ENCODE measurements at regions not wholly inside any gene's neighbourhood (a gene's known extent, or its start where the extent isn't known, plus 50 kb on each side); places are given as distances from the start of the nearest gene placed in this dataset.
"Not testable (repeated sequence)": the region's sequence is repeated elsewhere in the genome, so short reads cannot be mapped to it uniquely, and the experiment has no call there.

GRCh38 chr6:27772261-27773001 lies 139.8 kb downstream of the OR2B2 start:
- peak; percentile 87 for DNase-seq (ENCODE audit: low read depth)

GRCh38 chr6:27771235-27771634 lies 141.0 kb downstream of the OR2B2 start:
- no peak for DNase-seq (ENCODE audit: low read depth)

DNA sequence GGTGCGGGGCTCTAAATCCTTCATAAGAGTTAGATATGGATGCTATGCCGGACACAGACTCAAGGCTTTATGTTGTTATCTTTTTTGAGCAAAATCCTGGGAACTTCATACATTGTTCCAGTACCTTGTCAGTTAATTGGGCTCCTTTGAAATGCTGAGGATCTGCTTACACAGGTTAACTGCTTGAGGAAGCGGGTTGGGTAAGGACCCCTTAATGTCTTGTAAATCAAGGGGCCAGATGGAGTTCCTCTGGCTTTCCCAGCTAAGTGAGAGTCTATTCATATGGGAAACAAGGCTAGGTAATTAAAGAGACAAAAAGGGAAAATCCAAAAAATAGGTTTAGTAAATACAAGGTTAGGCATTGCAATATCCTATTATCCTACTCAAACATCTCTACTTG lies 141.5 kb downstream of the OR2B2 start:
- DNase-seq (ENCODE audit: low read depth), result no peak

- no peak for DNase-seq (ENCODE audit: low read depth)
These were observed 143.6 kb downstream of the OR2B2 start for GRCh38 chr6:27768556-27768955.

- DNase-seq (ENCODE audit: low read depth), result no peak
These were observed 144.3 kb downstream of the OR2B2 start for GRCh38 chr6:27767851-27768250.

DNA sequence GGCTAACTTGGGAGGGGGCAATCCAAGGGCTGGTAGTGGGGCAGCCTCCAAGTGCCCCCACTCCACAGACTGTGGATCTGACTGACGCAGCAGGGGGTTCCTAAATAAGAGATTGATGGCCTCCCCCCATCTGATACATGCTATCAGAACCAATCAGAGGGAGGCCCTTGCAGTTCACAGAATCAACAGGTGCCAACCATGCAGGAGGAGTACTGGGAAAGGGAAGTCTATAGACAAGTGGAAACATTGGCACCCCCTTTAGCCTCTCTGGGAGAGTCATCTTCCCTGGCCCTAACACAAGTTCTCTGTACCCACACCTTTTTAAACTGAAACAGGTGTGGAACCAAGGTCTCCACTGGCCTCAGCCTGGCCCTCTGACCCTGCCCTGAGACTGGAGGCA lies 145.8 kb downstream of the OR2B2 start:
- no peak for DNase-seq (ENCODE audit: low read depth)

GRCh38 chr6:27765028-27765590 lies 147.1 kb downstream of the OR2B2 start:
- DNase-seq (ENCODE audit: low read depth), result no peak

GRCh38 chr6:27761391-27761790 lies 150.8 kb downstream of the OR2B2 start:
- DNase-seq (ENCODE audit: low read depth), result no peak

GRCh38 chr6:27760464-27760863 lies 151.7 kb downstream of the OR2B2 start:
- peak; percentile 12 for DNase-seq (ENCODE audit: low read depth)

GRCh38 chr6:27759930-27760329 lies 152.3 kb downstream of the OR2B2 start:
- DNase-seq (ENCODE audit: low read depth), result no peak

DNA sequence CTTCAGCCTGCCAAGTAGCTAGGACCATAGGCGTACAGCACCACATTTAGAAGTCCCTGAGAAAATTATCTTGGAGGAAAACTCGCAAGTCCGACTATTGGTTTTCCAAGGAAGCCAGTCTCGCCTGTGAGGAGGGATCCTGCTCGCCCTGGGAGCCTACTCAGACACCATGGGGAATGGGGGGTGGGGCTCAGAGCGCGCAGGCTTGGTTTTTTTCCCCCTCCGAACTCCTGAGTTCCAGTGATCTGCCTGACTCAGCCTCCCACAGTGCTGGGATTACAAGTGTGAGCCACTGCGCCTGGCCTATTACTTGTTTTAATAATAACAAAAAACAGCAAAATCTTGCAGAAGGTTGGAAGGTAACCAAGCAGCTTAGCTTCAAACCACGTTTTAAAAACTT lies 153.7 kb downstream of the OR2B2 start:
- no peak for DNase-seq (ENCODE audit: low read depth)

- DNase-seq (ENCODE audit: low read depth), result no peak
These were observed 154.9 kb downstream of the OR2B2 start for GRCh38 chr6:27757307-27757706.

- no peak for DNase-seq (ENCODE audit: low read depth)
These were observed 156.4 kb downstream of the OR2B2 start for GRCh38 chr6:27755768-27756167.

DNA sequence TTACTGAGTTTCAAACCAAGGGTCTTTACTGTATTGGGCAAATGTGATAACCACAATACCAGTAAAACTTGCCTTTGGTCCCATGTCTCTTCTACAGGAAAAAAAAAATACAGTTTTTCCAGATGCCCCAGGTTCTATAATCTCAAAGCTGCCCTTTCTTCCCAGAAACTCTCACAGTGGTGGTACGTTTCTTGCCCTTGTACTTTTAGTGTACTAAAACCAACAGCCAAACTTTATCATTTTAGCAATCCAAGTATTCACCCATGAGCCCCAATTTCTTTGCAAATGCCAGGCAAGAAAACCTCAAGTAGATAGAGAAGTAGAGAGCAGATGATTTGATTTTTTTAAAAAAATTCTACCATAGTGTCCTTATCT lies 157.8 kb downstream of the OR2B2 start:
- no peak for DNase-seq (ENCODE audit: low read depth)

DNA sequence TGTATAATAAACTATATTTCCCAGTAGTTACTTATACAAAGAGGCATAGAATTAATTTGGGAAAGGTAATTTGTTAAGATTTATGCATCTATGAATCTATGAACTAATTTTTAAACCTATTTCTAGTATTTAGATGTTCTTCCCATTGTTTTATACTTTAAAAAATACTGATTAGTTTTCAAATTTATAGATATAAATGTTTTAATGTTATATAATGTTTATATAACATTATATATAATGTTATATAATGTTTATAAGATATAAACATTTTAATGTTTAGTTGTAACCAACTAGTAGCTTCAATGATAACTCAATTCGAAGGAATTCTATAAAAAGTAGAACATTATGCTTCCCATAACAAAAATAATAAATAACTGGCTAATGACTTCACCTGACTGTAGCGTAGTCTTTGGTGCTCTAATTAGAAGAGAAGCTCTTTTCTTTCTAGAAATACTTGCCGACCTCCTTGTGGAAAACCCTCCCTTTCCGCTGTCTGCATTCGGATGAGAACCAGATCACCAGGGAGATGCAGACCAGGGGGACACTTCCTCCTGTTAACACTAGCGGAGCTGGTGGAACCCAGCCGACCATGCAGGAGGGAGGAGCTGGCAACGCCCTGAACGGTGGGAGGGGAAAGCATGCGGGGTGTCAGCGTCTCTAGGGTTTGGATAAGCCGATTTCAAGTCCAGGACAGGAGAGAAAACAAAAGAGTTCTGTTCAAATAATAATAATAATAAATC lies 158.4 kb downstream of the OR2B2 start:
- peak; percentile 95 for DNase-seq (ENCODE audit: low read depth)

DNA sequence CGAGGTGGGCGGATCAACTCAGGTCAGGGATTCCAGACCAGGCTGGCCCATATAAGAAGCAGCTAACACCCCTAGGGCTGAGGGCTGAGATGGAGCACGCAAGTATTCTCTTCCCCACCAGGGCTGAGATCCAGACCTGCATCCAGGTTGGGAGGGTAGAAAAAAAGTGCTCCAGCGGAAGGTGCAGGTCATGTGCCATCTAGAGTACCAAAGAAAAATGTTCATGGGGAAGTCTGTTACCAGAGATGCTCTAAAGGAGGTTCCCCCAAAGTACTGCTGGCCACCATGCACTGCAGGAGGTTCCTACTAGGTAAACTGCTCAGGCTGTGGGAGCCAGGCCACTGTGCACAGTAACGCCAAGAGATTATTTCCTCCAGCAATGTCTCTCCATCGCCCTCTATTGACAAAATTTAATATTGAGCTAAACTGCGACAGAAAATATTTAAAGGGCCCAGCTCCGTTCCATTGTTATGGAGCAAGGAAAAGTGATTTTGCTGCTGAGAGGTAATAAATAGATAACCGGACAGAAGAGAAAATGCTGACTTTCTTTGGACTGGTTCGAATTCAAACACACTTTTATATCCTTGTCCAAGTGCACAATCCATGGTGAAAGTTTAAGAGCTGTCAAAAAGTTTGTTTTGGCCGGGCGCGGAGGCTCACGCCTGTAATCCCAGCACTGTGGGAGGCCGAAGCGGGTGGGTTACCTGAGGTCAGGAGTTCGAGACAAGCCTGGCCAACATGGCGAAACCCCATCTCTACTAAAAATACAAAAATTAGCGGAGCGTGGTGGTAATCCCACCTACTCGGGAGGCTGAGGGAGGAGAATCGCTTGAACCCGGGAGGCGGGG lies 159.9 kb downstream of the OR2B2 start:
- peak; percentile 86 for DNase-seq (ENCODE audit: low read depth)

- no peak for DNase-seq (ENCODE audit: low read depth)
These were observed 163.5 kb downstream of the OR2B2 start for GRCh38 chr6:27748661-27749060.

GRCh38 chr6:27747637-27748036 lies 164.6 kb downstream of the OR2B2 start:
- no peak for DNase-seq (ENCODE audit: low read depth)

DNA sequence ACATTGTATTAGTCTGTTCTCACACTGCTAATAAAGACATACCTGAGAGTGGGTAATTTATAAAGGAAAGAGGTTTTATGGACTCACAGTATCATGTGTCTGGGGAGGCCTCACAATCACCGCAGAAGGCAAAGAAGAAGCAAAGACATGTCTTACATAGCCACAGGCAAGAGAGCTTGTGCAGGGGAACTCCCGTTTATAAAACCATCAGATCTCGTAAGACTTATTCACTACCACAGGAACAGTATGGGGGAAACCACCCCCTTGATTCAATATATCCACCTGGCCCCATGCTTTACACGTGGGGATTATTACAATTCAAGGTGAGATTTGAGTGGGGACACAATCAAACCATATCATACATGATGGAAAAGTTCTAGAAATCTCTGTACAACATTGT lies 165.3 kb downstream of the OR2B2 start:
- not testable (repeated sequence) for DNase-seq (ENCODE audit: low read depth)

GRCh38 chr6:27743787-27744186 lies 168.4 kb downstream of the OR2B2 start:
- DNase-seq (ENCODE audit: low read depth), result no peak

DNA sequence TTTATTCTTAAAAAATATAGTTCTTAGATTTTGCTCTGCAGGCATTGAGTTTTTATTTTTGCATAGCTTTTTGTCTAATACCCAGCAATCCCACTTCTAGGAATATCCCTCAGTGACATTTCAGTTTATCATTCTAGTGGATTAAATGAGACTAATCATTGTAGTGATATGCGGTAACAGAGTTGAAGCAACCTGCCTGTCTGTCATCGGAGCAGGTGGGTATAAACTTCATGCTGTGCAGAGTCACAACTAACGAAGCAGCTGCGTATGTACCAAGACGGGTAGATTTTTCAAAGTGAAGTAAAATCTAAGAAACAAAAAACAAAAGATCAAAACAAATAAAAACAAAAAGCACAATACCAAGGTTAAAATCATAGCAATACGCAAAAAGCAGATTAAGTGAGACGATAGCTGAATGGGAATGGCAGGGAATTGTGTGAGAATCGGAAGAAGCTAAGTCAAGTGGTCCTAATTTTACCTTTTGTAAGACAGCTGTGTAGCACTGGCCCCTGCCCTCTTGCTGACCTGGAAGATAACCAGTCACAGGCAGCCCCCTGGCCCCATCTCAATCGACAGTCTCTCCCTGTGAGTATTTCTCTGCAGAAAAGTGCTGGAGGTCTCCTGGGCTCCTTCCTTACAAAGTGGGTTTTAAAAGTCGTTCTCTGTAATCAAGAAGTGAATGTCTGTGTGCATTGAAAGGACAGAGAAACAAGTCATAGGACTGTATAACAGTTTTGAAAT lies 169.2 kb downstream of the OR2B2 start:
- no peak for DNase-seq (ENCODE audit: low read depth)

DNA sequence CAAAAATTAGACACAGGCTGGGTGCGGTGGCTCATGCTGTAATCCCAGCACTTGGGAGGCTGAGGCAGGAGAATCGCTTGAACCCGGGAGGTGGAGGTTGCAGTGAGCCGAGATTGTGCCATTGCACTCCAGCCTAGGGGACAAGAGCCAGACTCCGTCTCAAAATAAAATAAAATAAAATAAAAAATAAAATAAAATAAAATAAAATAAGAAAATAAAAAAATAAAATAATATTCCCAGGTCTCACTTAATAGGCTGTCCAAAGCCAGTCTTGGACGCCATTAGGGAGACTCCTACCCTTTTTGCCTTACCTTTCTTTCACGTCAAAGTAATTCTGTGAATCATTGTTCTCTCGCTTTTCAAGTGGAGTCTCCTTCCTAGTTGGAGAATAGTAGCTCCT lies 172.3 kb downstream of the OR2B2 start:
- not testable (repeated sequence) for DNase-seq (ENCODE audit: low read depth)

Data from ELR (cell line).